K562 (cell line): ENCODE measurements at regions not wholly inside any gene's neighbourhood (a gene's known extent, or its start where the extent isn't known, plus 50 kb on each side); places are given as distances from the start of the nearest gene placed in this dataset.
A peak's percentile ranks its signal among the peaks of the same experiment; 100 is the strongest.

Experiments used
- ATAC-seq: fragments of 200-7000 bp; cut with Tn5 transposase; 3 replicates; pipeline ENCODE4 v1.9.1; 2020; ENCODE audit warnings: moderate library complexity
- BruUV-seq: library from RNA; stranded (reverse); fragments of 400-500 nt; replicated peaks from 2 replicates; lab custom pipeline; 2021; lab: Mats Ljungman, UMichigan
- CTCF ChIA-PET: fragments of 300-600 bp; formaldehyde crosslinking; extraction: SDS; loops from one replicate; lab custom pipeline; 2021; ENCODE audit warnings: low intra/inter-chr PET ratio; lab: Yijun Ruan, JAX
- POLR2A ChIA-PET: fragments of 300-600, 350-650 bp; sonication (Branson Sonifier 250); formaldehyde crosslinking; extraction: SDS; loops from one replicate; lab custom pipeline; 2021; ENCODE audit warnings: antibody characterized with exemption, inconsistent platforms; lab: Yijun Ruan, JAX
- DNase-seq, 4 experiments: peaks; one replicate each; pipeline versions ENCODE4 v3.0.0 to v3.0.0-alpha.2; 2011 to 2018; ENCODE audit warnings: low spot score in 3 of 4, mixed read lengths in 3 of 4; ENCODE audit errors: extremely low read depth in 1 of 4
- FAIRE-seq: peaks from 2 replicates; lab custom pipeline; 2011; peaks lifted over from hg19 to GRCh38; lab: Jason Lieb, UNC
- H2AFZ ChIP-seq: 2 replicates; pipeline ENCODE4 v1.6.0; 2011; ENCODE audit warnings: low read depth, low read length, control low read depth, inconsistent platforms
- H3K27ac ChIP-seq: fragments of 200-600 bp; 3 replicates; pipeline ENCODE4 v1.8.0; 2011; ENCODE audit warnings: low read depth, mild to moderate bottlenecking, control low read depth, inconsistent platforms, low read length, moderate library complexity, mixed read lengths; ENCODE audit errors: extremely low read depth
- H3K27me3 ChIP-seq, 2 experiments: fragments of 300-600 bp in 1 of 2; 2 replicates in 1 of 2; 3 replicates in 1 of 2; pipeline versions ENCODE4 v1.6.0 to v1.8.0; 2011; ENCODE audit warnings: inconsistent platforms in 2 of 2, low read length in 2 of 2, mild to moderate bottlenecking in 1 of 2, mixed read lengths in 1 of 2, moderate library complexity in 1 of 2; ENCODE audit not compliant: control insufficient read depth in 2 of 2, insufficient read depth in 2 of 2
- H3K36me3 ChIP-seq: fragments of 300-600 bp; 3 replicates; pipeline ENCODE4 v1.8.0; 2011; ENCODE audit warnings: mild to moderate bottlenecking, low read length, inconsistent platforms; ENCODE audit not compliant: control insufficient read depth, insufficient read depth
- H3K4me1 ChIP-seq, 2 experiments: fragments of 200-600 bp in 1 of 2; replicated peaks in 1 of 2; 2 replicates in 1 of 2; 3 replicates in 1 of 2; pipeline versions ENCODE4 v1.5.1 to v1.8.0; 2011; ENCODE audit warnings: inconsistent platforms in 2 of 2, low read length in 2 of 2, mild to moderate bottlenecking in 1 of 2, mixed read lengths in 1 of 2, moderate library complexity in 1 of 2; ENCODE audit not compliant: control insufficient read depth in 2 of 2, insufficient read depth in 2 of 2
- H3K4me2 ChIP-seq: 2 replicates; pipeline ENCODE4 v1.6.1; 2011; ENCODE audit warnings: low read length, control low read depth, inconsistent platforms, mixed read lengths; ENCODE audit not compliant: insufficient read depth
- H3K4me3 ChIP-seq: fragments of 200-600 bp; sonication (generic), shearing (Covaris generic); 2 replicates; pipeline ENCODE4 v1.5.1; 2016; ENCODE audit warnings: control low read depth, inconsistent platforms
- H3K79me2 ChIP-seq: fragments of 200-600 bp; 3 replicates; pipeline ENCODE4 v1.8.0; 2011; ENCODE audit warnings: low read length, inconsistent platforms; ENCODE audit not compliant: control insufficient read depth, insufficient read depth
- H3K9ac ChIP-seq, 2 experiments: 2 replicates each; pipeline versions ENCODE4 v1.6.0 to v1.6.1; 2011; ENCODE audit warnings: low read depth in 2 of 2, low read length in 2 of 2, control low read depth in 1 of 2, inconsistent platforms in 1 of 2, mild to moderate bottlenecking in 1 of 2, mixed read lengths in 1 of 2; ENCODE audit not compliant: insufficient read depth in 1 of 2
- H3K9me1 ChIP-seq: one replicate; pipeline ENCODE4 v1.6.0; 2011; ENCODE audit warnings: inconsistent platforms, mild to moderate bottlenecking, low read length, moderate library complexity; ENCODE audit not compliant: control insufficient read depth, insufficient read depth
- H3K9me3 ChIP-seq: replicated peaks from 2 replicates; pipeline ENCODE4 v1.5.1; 2011; ENCODE audit warnings: low read depth, low read length, inconsistent platforms; ENCODE audit not compliant: control insufficient read depth, insufficient read depth
- H4K20me1 ChIP-seq: replicated peaks from 2 replicates; pipeline ENCODE4 v1.6.1; 2011; ENCODE audit warnings: low read length, inconsistent platforms, mixed read lengths; ENCODE audit not compliant: control insufficient read depth, insufficient read depth
- ATF3 ChIP-seq, 2 experiments: fragments of 450-650 bp in 1 of 2; sonication (generic) in 1 of 2; formaldehyde crosslinking in 1 of 2; IDR thresholded peaks in 1 of 2; conservative IDR thresholded peaks in 1 of 2; 2 replicates each; pipeline versions ENCODE4 v1.6.1 to v1.8.1; 2016 to 2023; ENCODE audit warnings: mild to moderate bottlenecking in 2 of 2, moderate library complexity in 2 of 2, inconsistent platforms in 1 of 2, missing genetic modification reagents in 1 of 2
- CEBPG ChIP-seq, 3 experiments: fragments of 200-800 bp in 1 of 3; sonication (Bioruptor generic) in 1 of 3; sonication (generic) in 1 of 3; formaldehyde crosslinking in 1 of 3; IDR thresholded peaks in 2 of 3; conservative IDR thresholded peaks in 1 of 3; 2 replicates each; pipeline versions ENCODE4 v1.6.1 to v1.8.0; 2016 to 2022; ENCODE audit warnings: missing compliant biosample characterization in 2 of 3, missing genetic modification characterization in 2 of 3, mild to moderate bottlenecking in 1 of 3, missing genetic modification reagents in 1 of 3
- E2F6 ChIP-seq, 2 experiments: IDR thresholded peaks; 2 replicates each; pipeline ENCODE4 v1.6.1; 2011; ENCODE audit warnings: borderline replicate concordance in 1 of 2, control low read depth in 1 of 2, low read depth in 1 of 2, low read length in 1 of 2, mild to moderate bottlenecking in 1 of 2, mixed read lengths in 1 of 2, moderate library complexity in 1 of 2; ENCODE audit not compliant: insufficient read depth in 1 of 2, insufficient read length in 1 of 2, poor library complexity in 1 of 2, severe bottlenecking in 1 of 2; ENCODE audit errors: extremely low read depth in 1 of 2
- ZNF584 ChIP-seq: fragments of 200-800 bp; sonication (Bioruptor generic); IDR thresholded peaks from 2 replicates; pipeline ENCODE4 v1.6.1; 2016; ENCODE audit warnings: low read depth, mild to moderate bottlenecking, missing genetic modification characterization, missing compliant biosample characterization
- ZNF76 ChIP-seq: fragments of 250-450 bp; sonication (Bioruptor Pico); IDR thresholded peaks from 2 replicates; pipeline ENCODE4 v1.4.0; 2020; ENCODE audit warnings: mild to moderate bottlenecking, moderate library complexity, borderline replicate concordance
- WGBS: fragments of 100-300 bp; shearing (Covaris generic); methylation state at CpG from one replicate; pipeline ENCODE4 v1.1.6; 2016; ENCODE audit warnings: low coverage, mixed read lengths; ENCODE audit not compliant: insufficient coverage; ENCODE audit errors: missing lambda C conversion rate; 5-methylcytosine and 5-hydroxymethylcytosine counted together
- in situ Hi-C: fragments of 300-500 bp; cut with MboI; formaldehyde crosslinking; loops from 4 replicates; pipeline ENCODE4 v1.15.0; 2018; ENCODE audit warnings: inconsistent platforms, mixed read lengths
- intact Hi-C: fragments of 100-400 bp; cut with micrococcal nuclease; formaldehyde crosslinking; loops from 2 replicates; pipeline ENCODE4 v1.14.2; 2022

GRCh38 chr6:133047706-133048105, 193.5 kb upstream of the EYA4 start:
- POLR2A ChIA-PET, result no interaction called here
- in situ Hi-C loops, result no loop called here
- no peaks in the 10 kb centered on the region for H3K9me1 ChIP-seq
- no peak overlapping the region for H2AFZ ChIP-seq
- intact Hi-C loops, result no loop called here
- no peak overlapping the region for H3K27ac ChIP-seq
- CTCF ChIA-PET, result no interaction called here
- no peaks in the 10 kb centered on the region for H3K36me3 ChIP-seq
- no peak overlapping the region for H3K4me3 ChIP-seq
- FAIRE-seq (no peak), DNase-seq (no peak), ATAC-seq (no peak)
- H3K9me3 ChIP-seq, result no peaks in the 10 kb centered on the region
- 7% methylated on average over 1 of the region's 1 CpG for WGBS
- no peaks in the 10 kb centered on the region for H4K20me1 ChIP-seq
- H3K79me2 ChIP-seq, result no peaks in the 10 kb centered on the region
- H3K4me1 ChIP-seq, result no peaks in the 10 kb centered on the region
- H3K4me2 ChIP-seq, result no peak overlapping the region
- no TSS peak for BruUV-seq
- no peak overlapping the region for H3K9ac ChIP-seq
- TF ChIP-seq ZNF76 (no peak), E2F6 (IDR thresholded peaks at IDR 0.05; ENCODE audit: borderline replicate concordance in 1 of 2, extremely low read depth in 1 of 2, insufficient read depth in 1 of 2, insufficient read length in 1 of 2, low read depth in 1 of 2, low read length in 1 of 2, poor library complexity in 1 of 2, severe bottlenecking in 1 of 2) (no peak)
- no peaks in the 10 kb centered on the region for H3K27me3 ChIP-seq

DNA sequence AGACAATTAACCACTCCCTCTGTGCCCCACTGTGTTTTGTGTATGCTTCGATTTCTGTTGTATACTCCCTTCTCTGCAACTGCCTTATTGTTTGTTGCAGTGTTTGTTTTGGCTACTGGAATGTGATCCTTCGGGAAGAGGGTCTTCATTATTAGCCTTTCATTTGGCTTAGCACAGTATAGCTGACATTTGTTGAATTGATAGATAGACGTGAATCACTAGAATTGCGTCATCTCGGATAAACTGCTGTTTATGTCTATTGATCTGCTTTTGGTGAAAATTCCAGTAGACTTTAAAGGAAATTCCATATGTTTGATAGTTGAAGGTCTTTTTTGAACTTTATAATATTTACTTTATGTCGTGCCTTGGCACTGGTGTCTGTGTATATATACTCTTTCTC, 189.9 kb upstream of the EYA4 start:
- Histone ChIP-seq H2AFZ (no peak overlapping the region), H3K9me3 (no peaks in the 10 kb centered on the region), H3K9ac (no peak overlapping the region), H3K27ac (no peak overlapping the region), H3K79me2 (no peaks in the 10 kb centered on the region), H4K20me1 (no peaks in the 10 kb centered on the region), H3K4me1 (no peaks in the 10 kb centered on the region), H3K4me2 (no peak overlapping the region), H3K36me3 (no peaks in the 10 kb centered on the region), H3K27me3 (no peaks in the 10 kb centered on the region), H3K4me3 (no peak overlapping the region), H3K9me1 (no peaks in the 10 kb centered on the region)
- DNase-seq, result no peak
- ATAC-seq, result no peak
- TF ChIP-seq ATF3 (IDR thresholded peaks at IDR 0.05) (peak; percentile 23; the same call in 1 of the 2 replicates), ATF3 (CRISPR knock-in tag; conservative IDR thresholded peaks at IDR 0.05) (no peak), CEBPG (CRISPR knock-in tag; IDR thresholded peaks at IDR 0.05) (no peak), CEBPG (tag; conservative IDR thresholded peaks at IDR 0.05 in 1 of 2, IDR thresholded peaks at IDR 0.05 in 1 of 2) (0 out of 4 replicates have a peak, but pooled peaks of 1 of the 2 experiments have one; percentile 20), ZNF584 (CRISPR knock-in tag) (no peak)
- no TSS peak for BruUV-seq
- POLR2A ChIA-PET, result no interaction called here
- CTCF ChIA-PET, result no interaction called here
- FAIRE-seq, result no peak
- 2% methylated on average over 6 of the region's 6 CpGs for WGBS
- in situ Hi-C loops (no loop called here), intact Hi-C loops (no loop called here)
